ENCODE measurements at regions not wholly inside any gene's neighbourhood (a gene's known extent, or its start where the extent isn't known, plus 50 kb on each side); places are given as distances from the start of the nearest gene placed in this dataset.

- Histone ChIP-seq H3K23ac (ENCODE audit: insufficient read length) (no peak overlapping the region), H2AFZ (ENCODE audit: low read length) (no peak overlapping the region), H3K27ac (ENCODE audit: low read depth, low read length) (no peak overlapping the region), H3K27me3 (replicated peaks in 1 of 4; ENCODE audit: control insufficient read depth in 3 of 4, extremely low read depth in 1 of 4, insufficient read depth in 3 of 4, low read length in 3 of 4) (no peaks in the 10 kb centered on the region), H2BK12ac (ENCODE audit: low read depth, low read length) (no peak overlapping the region), H4K91ac (replicated peaks; ENCODE audit: insufficient read length, low read length) (no peak overlapping the region), H2BK5ac (ENCODE audit: low read depth, low read length) (no peak overlapping the region), H4K8ac (ENCODE audit: extremely low read depth, insufficient read depth, low read length) (no peak overlapping the region), H4K5ac (ENCODE audit: insufficient read length, low read depth, low read length) (no peak overlapping the region), H3K18ac (ENCODE audit: extremely low read depth, low read length) (no peak overlapping the region), H2AK5ac (ENCODE audit: low read depth, low read length) (no peak overlapping the region), H3K23me2 (ENCODE audit: low read depth, low read length) (no peaks in the 10 kb centered on the region), H2BK20ac (ENCODE audit: low read length) (no peak overlapping the region), H3K36me3 (ENCODE audit: control insufficient read depth in 2 of 4, insufficient read depth in 4 of 4, low read length in 3 of 4) (no peaks in the 10 kb centered on the region), H3K4me2 (ENCODE audit: insufficient read depth in 1 of 2, low read depth in 2 of 2, low read length in 2 of 2) (no peak overlapping the region), H3K4ac (replicated peaks; ENCODE audit: insufficient read length, low read depth, low read length) (no peak overlapping the region), H2BK15ac (ENCODE audit: low read length) (no peak overlapping the region), H3K14ac (ENCODE audit: insufficient read length) (no peak overlapping the region), H3K9ac (replicated peaks in 1 of 4; ENCODE audit: extremely low read depth in 1 of 4, low read depth in 3 of 4, low read length in 3 of 4) (no peak overlapping the region), H3K56ac (replicated peaks; ENCODE audit: insufficient read length, low read depth, low read length) (no peak overlapping the region), H3K79me2 (ENCODE audit: control insufficient read depth in 1 of 2, insufficient read depth in 2 of 2, low read length in 2 of 2) (no peaks in the 10 kb centered on the region), H3K79me1 (ENCODE audit: low read depth, low read length) (no peaks in the 10 kb centered on the region), H3K4me1 (replicated peaks in 1 of 4; ENCODE audit: control insufficient read depth in 3 of 4, insufficient read depth in 4 of 4, low read length in 3 of 4) (0 out of 7 replicates have a peak, but pooled peaks cover 0 to 2% (median 0%) of the 10 kb centered on the region in 4 experiments), H4K20me1 (replicated peaks in 1 of 2; ENCODE audit: control insufficient read depth in 1 of 2, insufficient read depth in 2 of 2, low read length in 2 of 2) (no peaks in the 10 kb centered on the region), H3K9me3 (ENCODE audit: insufficient read depth in 2 of 2, low read depth in 1 of 2, low read length in 1 of 2) (no peaks in the 10 kb centered on the region), H3K4me3 (ENCODE audit: extremely low read depth in 1 of 4, insufficient read depth in 2 of 4, low read depth in 3 of 4, low read length in 4 of 4) (no peak overlapping the region), H2BK120ac (replicated peaks; ENCODE audit: low read depth, low read length) (no peak overlapping the region)
- WGBS, 2 experiments (ENCODE audit: extremely low coverage in 1 of 2, insufficient coverage in 1 of 2, insufficient read length in 1 of 2, insufficient replicate concordance in 2 of 2, low coverage in 1 of 2, low lambda C conversion rate in 2 of 2, missing lambda C conversion rate in 1 of 2), result 30% methylated on average over 11 of the region's 12 CpGs; no CpG with 5 or more reads in 1 of the 2 experiments
- POLR2A ChIA-PET (ENCODE audit: partially characterized antibody), result interaction anchor here (1.5 kb wide), 1 partner anchor 763 kb away, joined by 6 read pairs; the partner anchor contains the start of gene THBS1
- CTCF ChIA-PET (ENCODE audit: partially characterized antibody), result interaction anchor here (0.7 to 2.2 kb wide), 28 partner anchors 9 to 761 kb away, joined by 3 to 15 read pairs (median 4); no protein-coding TSS in a partner anchor
- FAIRE-seq (no peak), DNase-seq (ENCODE audit: low read depth in 1 of 2, low spot score in 2 of 2) (peak; percentile 59 to 99)
- TF ChIP-seq BCL11A (IDR thresholded peaks at IDR 0.05; ENCODE audit: low read depth in 2 of 2, low read length in 2 of 2) (no peak), RXRA (IDR thresholded peaks at IDR 0.05; ENCODE audit: insufficient read depth, low read depth, low read length) (no peak), EGR1 (IDR thresholded peaks at IDR 0.05; ENCODE audit: borderline replicate concordance, low read depth, low read length) (no peak), BACH1 (IDR thresholded peaks at IDR 0.05; ENCODE audit: low read length) (no peak), TCF12 (IDR thresholded peaks at IDR 0.05; ENCODE audit: low read depth, low read length) (peak; percentile 39; the same call in 1 of the 2 replicates), ZNF274 (IDR thresholded peaks at IDR 0.05; ENCODE audit: borderline replicate concordance, extremely low read depth, low read length) (no peak), PHF8 (conservative IDR thresholded peaks at IDR 0.05; ENCODE audit: low read depth, low read length) (no peak), JUND (IDR thresholded peaks at IDR 0.05; ENCODE audit: low read length) (0 out of 2 replicates have a peak, but pooled peaks have one; percentile 41), TEAD4 (IDR thresholded peaks at IDR 0.05; ENCODE audit: low read depth, low read length) (0 out of 2 replicates have a peak, but pooled peaks have one; percentile 36), YY1 (IDR thresholded peaks at IDR 0.05; ENCODE audit: low read depth, low read length) (peak; percentile 31; the same call in 1 of the 2 replicates), EZH2 (IDR thresholded peaks at IDR 0.05; ENCODE audit: low read depth, low read length, severe bottlenecking) (no peak), RAD21 (IDR thresholded peaks at IDR 0.05 in 1 of 2, conservative IDR thresholded peaks at IDR 0.05 in 1 of 2; ENCODE audit: low read depth in 2 of 2, low read length in 2 of 2) (peak; percentile 98 to 99)
Observed at GRCh38 chr15:38817427-38818156, 253.0 kb upstream of the RASGRP1 start.
